GM12878 (cell line): ENCODE measurements at regions not wholly inside any gene's neighbourhood (a gene's known extent, or its start where the extent isn't known, plus 50 kb on each side); places are given as distances from the start of the nearest gene placed in this dataset.

Experiments used
- ATAC-seq: fragments of 200-7000 bp; cut with Tn5 transposase; 3 replicates; pipeline ENCODE4 v1.9.1; 2020; ENCODE audit warnings: mild to moderate bottlenecking, moderate library complexity
- BruUV-seq: library from RNA; stranded (reverse); fragments of 400-500 nt; replicated peaks from 2 replicates; lab custom pipeline; 2021; lab: Mats Ljungman, UMichigan
- CTCF ChIA-PET: fragments of 300-600 bp; sonication (Branson Sonifier 250); formaldehyde crosslinking; extraction: SDS; loops from one replicate; lab custom pipeline; 2021; ENCODE audit warnings: inconsistent platforms; lab: Yijun Ruan, JAX
- POLR2A ChIA-PET: fragments of 350-600 bp; formaldehyde crosslinking; extraction: SDS; loops from one replicate; lab custom pipeline; 2021; ENCODE audit warnings: inconsistent platforms; lab: Charles Lee
- RAD21 ChIA-PET: fragments of 300-600 bp; sonication (Branson Sonifier 250); formaldehyde crosslinking; loops from one replicate; lab custom pipeline; 2023; ENCODE audit warnings: antibody characterized with exemption; ENCODE audit not compliant: unreplicated experiment; lab: Charles Lee
- SMC1A ChIA-PET: fragments of 300-600 bp; sonication (Branson Sonifier 250); formaldehyde crosslinking; loops from one replicate; lab custom pipeline; 2023; ENCODE audit not compliant: unreplicated experiment, uncharacterized antibody; lab: Charles Lee
- DNase-seq: peaks from one replicate; pipeline ENCODE4 v3.0.0-alpha.2; 2011; ENCODE audit warnings: low read depth, low spot score
- FAIRE-seq: peaks from 3 replicates; lab custom pipeline; 2011; peaks lifted over from hg19 to GRCh38; lab: Jason Lieb, UNC
- H2AFZ ChIP-seq: 2 replicates; pipeline ENCODE4 v1.6.0; 2011; ENCODE audit warnings: low read depth, low read length, control low read depth; ENCODE audit not compliant: control insufficient read depth
- H3K27ac ChIP-seq: 2 replicates; pipeline ENCODE4 v1.5.1; 2011; ENCODE audit warnings: control low read depth; ENCODE audit not compliant: control insufficient read depth, insufficient read depth
- H3K27me3 ChIP-seq, 2 experiments: replicated peaks in 1 of 2; 2 replicates each; pipeline versions ENCODE4 v1.6.0 to v1.6.1; 2011; ENCODE audit warnings: low read length in 1 of 2; ENCODE audit not compliant: control insufficient read depth in 2 of 2, insufficient read depth in 2 of 2
- H3K36me3 ChIP-seq, 2 experiments: 2 replicates each; pipeline ENCODE4 v1.5.1; 2011; ENCODE audit warnings: low read length in 1 of 2; ENCODE audit not compliant: control insufficient read depth in 2 of 2, insufficient read depth in 2 of 2
- H3K4me1 ChIP-seq: 2 replicates; pipeline ENCODE4 v1.6.1; 2011; ENCODE audit warnings: mild to moderate bottlenecking, low read length, moderate library complexity, mixed read lengths; ENCODE audit not compliant: control insufficient read depth, insufficient read depth
- H3K4me2 ChIP-seq: 2 replicates; pipeline ENCODE4 v1.6.0; 2011; ENCODE audit warnings: control low read depth; ENCODE audit not compliant: control insufficient read depth, insufficient read depth
- H3K4me3 ChIP-seq: fragments of 200-600 bp; sonication (generic); 2 replicates; pipeline ENCODE4 v1.5.1; 2016
- H3K79me2 ChIP-seq: 2 replicates; pipeline ENCODE4 v1.6.0; 2011; ENCODE audit warnings: low read length; ENCODE audit not compliant: control insufficient read depth, insufficient read depth
- H3K9ac ChIP-seq: 2 replicates; pipeline ENCODE4 v1.8.0; 2011; ENCODE audit warnings: low read length, control low read depth, mixed read lengths; ENCODE audit not compliant: control insufficient read depth, insufficient read depth
- H3K9me3 ChIP-seq: replicated peaks from 3 replicates; pipeline ENCODE4 v1.5.1; 2011; ENCODE audit warnings: mild to moderate bottlenecking, low read length; ENCODE audit not compliant: control insufficient read depth, insufficient read depth
- H4K20me1 ChIP-seq: 2 replicates; pipeline ENCODE4 v1.6.0; 2011; ENCODE audit not compliant: control insufficient read depth, insufficient read depth
- BRCA1 ChIP-seq: IDR thresholded peaks from 2 replicates; pipeline ENCODE4 v1.6.1; 2011; ENCODE audit warnings: low read depth, low read length, improper control_type of control experiment
- CBX3 ChIP-seq: fragments of 200-600 bp; sonication (generic); IDR thresholded peaks from 2 replicates; pipeline ENCODE4 v1.6.1; 2016; ENCODE audit warnings: low read depth, borderline replicate concordance
- CEBPB ChIP-seq, 2 experiments: fragments of 150-350 bp in 1 of 2; IDR thresholded peaks; 2 replicates each; pipeline ENCODE4 v1.6.1; 2012 to 2014; ENCODE audit warnings: low read depth in 2 of 2, low read length in 2 of 2, borderline replicate concordance in 1 of 2, inconsistent platforms in 1 of 2
- CHD1 ChIP-seq: IDR thresholded peaks from 2 replicates; pipeline ENCODE4 v1.6.1; 2012; ENCODE audit warnings: low read depth, low read length, improper control_type of control experiment
- CHD2 ChIP-seq: IDR thresholded peaks from 2 replicates; pipeline ENCODE4 v1.6.1; 2011; ENCODE audit warnings: low read depth, low read length, improper control_type of control experiment, borderline replicate concordance
- E4F1 ChIP-seq: fragments of 450-650 bp; IDR thresholded peaks from 2 replicates; pipeline ENCODE4 v1.6.1; 2018; ENCODE audit warnings: borderline replicate concordance, mild to moderate bottlenecking; ENCODE audit not compliant: partially characterized antibody
- GATAD2B ChIP-seq: fragments of 450-650 bp; conservative IDR thresholded peaks from 2 replicates; pipeline ENCODE4 v1.6.1; 2017; ENCODE audit warnings: low read depth, mild to moderate bottlenecking, moderate library complexity
- KDM1A ChIP-seq: fragments of 200-600 bp; sonication (generic); IDR thresholded peaks from 2 replicates; pipeline ENCODE4 v1.6.1; 2016; ENCODE audit warnings: borderline replicate concordance
- NR2F1 ChIP-seq: fragments of 450-650 bp; conservative IDR thresholded peaks from 2 replicates; pipeline ENCODE4 v1.6.1; 2017; ENCODE audit warnings: mild to moderate bottlenecking
- PML ChIP-seq: IDR thresholded peaks from 2 replicates; pipeline ENCODE4 v1.6.1; 2012; ENCODE audit warnings: low read length, inconsistent platforms
- RFX5 ChIP-seq: IDR thresholded peaks from 2 replicates; pipeline ENCODE4 v1.6.1; 2011; ENCODE audit warnings: low read depth, low read length, improper control_type of control experiment
- SRF ChIP-seq, 2 experiments: IDR thresholded peaks; 2 replicates each; pipeline ENCODE4 v1.6.1; 2011; ENCODE audit warnings: low read depth in 2 of 2, low read length in 2 of 2, mild to moderate bottlenecking in 1 of 2, moderate library complexity in 1 of 2
- TCF3 ChIP-seq: IDR thresholded peaks from 2 replicates; pipeline ENCODE4 v1.6.1; 2012; ENCODE audit warnings: low read depth, mild to moderate bottlenecking, low read length, borderline replicate concordance; ENCODE audit not compliant: insufficient read depth
- ZBTB11 ChIP-seq: fragments of 450-650 bp; formaldehyde crosslinking; IDR thresholded peaks from 2 replicates; pipeline ENCODE4 v1.5.0; 2022; ENCODE audit warnings: mild to moderate bottlenecking, missing genetic modification characterization
- ZBTB33 ChIP-seq: fragments of 450-650 bp; IDR thresholded peaks from 2 replicates; pipeline ENCODE4 v1.6.1; 2017; ENCODE audit warnings: mild to moderate bottlenecking
- WGBS: methylation state at CpG from one replicate; pipeline ENCODE4 v1.1.6; 2016; ENCODE audit warnings: low lambda C conversion rate; ENCODE audit not compliant: insufficient replicate concordance, insufficient coverage; ENCODE audit errors: missing lambda C conversion rate; 5-methylcytosine and 5-hydroxymethylcytosine counted together
- in situ Hi-C: fragments of 300-500 bp; cut with MboI; formaldehyde crosslinking; loops from 9 replicates; pipeline ENCODE4 v1.14.3; 2018; ENCODE audit warnings: mixed read lengths
- intact Hi-C: fragments of 100-400 bp; cut with micrococcal nuclease; formaldehyde crosslinking; loops from one replicate; pipeline ENCODE4 v1.14.2; 2022; ENCODE audit not compliant: unreplicated experiment

- TF ChIP-seq KDM1A: no peak
- TF ChIP-seq RFX5: no peak
Measured at GRCh38 chr2:150690261-150690660, 202.8 kb upstream of the RND3 start (continued).

- Histone ChIP-seq H3K36me3 (no peaks in the 10 kb centered on the region), H2AFZ (no peak overlapping the region), H3K4me1 (no peaks in the 10 kb centered on the region), H3K4me3 (no peak overlapping the region), H3K4me2 (no peak overlapping the region), H3K9ac (no peak overlapping the region), H3K9me3 (no peaks in the 10 kb centered on the region), H3K79me2 (no peaks in the 10 kb centered on the region), H3K27ac (no peak overlapping the region), H3K27me3 (no peaks in the 10 kb centered on the region), H4K20me1 (no peaks in the 10 kb centered on the region)
- no peak for FAIRE-seq
- POLR2A ChIA-PET: no interaction called here
- 0% methylated on average over 2 of the region's 2 CpGs for WGBS
- CTCF ChIA-PET: interaction anchor here (0.5 to 1.3 kb wide), 2 partner anchors 88 to 219 kb away, joined by 4 to 5 read pairs; no protein-coding TSS in a partner anchor
- no peak; the same call in 1 of the 3 replicates for ATAC-seq
- SMC1A ChIA-PET: interaction anchor here (0.9 to 2.2 kb wide), 4 partner anchors 8 to 71 kb away, joined by 3 to 5 read pairs (median 4); no protein-coding TSS in a partner anchor
- in situ Hi-C loops (no loop called here), intact Hi-C loops (no loop called here)
- RAD21 ChIA-PET: no interaction called here
- no peak for DNase-seq
- no TSS peak for BruUV-seq
- TF ChIP-seq TCF3 (no peak), CBX3 (no peak), ZBTB33 (no peak), CEBPB (IDR thresholded peaks at IDR 0.05; ENCODE audit: borderline replicate concordance in 1 of 2, low read depth in 2 of 2, low read length in 2 of 2) (no peak), BRCA1 (no peak), ZBTB11 (no peak), PML (no peak), E4F1 (no peak), CHD2 (no peak), GATAD2B (no peak), CHD1 (no peak), SRF (IDR thresholded peaks at IDR 0.05; ENCODE audit: low read depth in 2 of 2, low read length in 2 of 2) (no peak), NR2F1 (no peak)
Measured at GRCh38 chr2:150689590-150689989, 202.1 kb upstream of the RND3 start.
